B cell (primary cell): ENCODE measurements at regions not wholly inside any gene's neighbourhood (a gene's known extent, or its start where the extent isn't known, plus 50 kb on each side); places are given as distances from the start of the nearest gene placed in this dataset.

Source experiments
- ATAC-seq: fragments of 200-7000 bp; cut with Tn5 transposase; one replicate; pipeline ENCODE4 v1.10.0; 2021; ENCODE audit warnings: low read depth, mild to moderate bottlenecking, moderate number of reproducible peaks, moderate library complexity
- CTCF ChIA-PET: fragments of 350-600 bp; sonication (Branson Sonifier 250); formaldehyde crosslinking; loops from one replicate; lab custom pipeline; 2021; ENCODE audit warnings: antibody characterized with exemption, inconsistent platforms; lab: Charles Lee
- POLR2A ChIA-PET: fragments of 350-600 bp; sonication (Branson Sonifier 250); formaldehyde crosslinking; loops from one replicate; lab custom pipeline; 2021; ENCODE audit warnings: antibody characterized with exemption; lab: Charles Lee
- DNase-seq: peaks from one replicate; pipeline ENCODE4 v3.0.0; 2013
- H2AFZ ChIP-seq: 2 replicates; pipeline ENCODE4 v1.6.1; 2012; ENCODE audit warnings: mild to moderate bottlenecking, low read depth, low read length; ENCODE audit not compliant: insufficient read depth, poor library complexity, severe bottlenecking
- H3K27ac ChIP-seq, 2 donors: 1 replicate in 1 of 2; 2 replicates in 1 of 2; pipeline ENCODE4 v1.5.1; 2012 to 2013; ENCODE audit warnings: low read length in 2 of 2, mild to moderate bottlenecking in 2 of 2, moderate library complexity in 1 of 2
- H3K27me3 ChIP-seq, 4 experiments: fragments of 200-600 bp in 1 of 4; sonication (generic) in 1 of 4; replicated peaks in 1 of 4; 1 replicate in 2 of 4; 2 replicates in 2 of 4; pipeline versions ENCODE4 v1.6.1 to v1.7.0; 2013 to 2016; ENCODE audit warnings: low read length in 3 of 4, mild to moderate bottlenecking in 2 of 4, mixed read lengths in 1 of 4, moderate library complexity in 1 of 4; ENCODE audit not compliant: insufficient read depth in 4 of 4, control insufficient read depth in 3 of 4; ENCODE audit errors: control extremely low read depth in 1 of 4
- H3K36me3 ChIP-seq, 2 experiments: replicated peaks in 1 of 2; 1 replicate in 1 of 2; 2 replicates in 1 of 2; pipeline versions ENCODE4 v1.6.1 to v1.7.1; 2013; ENCODE audit warnings: low read length in 1 of 2; ENCODE audit not compliant: insufficient read depth in 2 of 2, control insufficient read depth in 1 of 2; ENCODE audit errors: control extremely low read depth in 1 of 2, extremely low read depth in 1 of 2
- H3K4me1 ChIP-seq, 2 donors: fragments of 200-600 bp in 1 of 2; sonication (generic) in 1 of 2; 1 replicate in 1 of 2; 2 replicates in 1 of 2; pipeline versions ENCODE4 v1.5.1 to v1.6.1; 2013 to 2017; ENCODE audit warnings: low read length in 2 of 2; ENCODE audit not compliant: control insufficient read depth in 2 of 2, insufficient read depth in 2 of 2
- H3K4me2 ChIP-seq: replicated peaks from 2 replicates; pipeline ENCODE3; 2012; ENCODE audit warnings: mild to moderate bottlenecking, low read depth, low read length; ENCODE audit not compliant: poor library complexity, severe bottlenecking
- H3K4me3 ChIP-seq, 5 experiments: fragments of 200-600 bp in 1 of 5; sonication (generic) in 1 of 5; 1 replicate in 3 of 5; 2 replicates in 2 of 5; pipeline versions ENCODE4 v1.5.1 to v1.7.0; 2011 to 2016; ENCODE audit warnings: low read length in 4 of 5, mild to moderate bottlenecking in 4 of 5, low read depth in 2 of 5, control low read depth in 1 of 5, moderate library complexity in 1 of 5; ENCODE audit not compliant: insufficient read depth in 1 of 5; ENCODE audit errors: control extremely low read depth in 1 of 5, extremely low read depth in 1 of 5
- H3K79me2 ChIP-seq: fragments of 200-600 bp; sonication (generic); one replicate; pipeline ENCODE4 v1.6.0; 2016; ENCODE audit warnings: low read length; ENCODE audit not compliant: control insufficient read depth, insufficient read depth
- H3K9ac ChIP-seq: fragments of 200-600 bp; sonication (generic); 2 replicates; pipeline ENCODE4 v1.6.1; 2017; ENCODE audit warnings: mild to moderate bottlenecking, low read length, moderate library complexity
- H3K9me3 ChIP-seq, 3 donors: one replicate each; pipeline versions ENCODE4 v1.6.1 to v1.7.1; 2013; ENCODE audit warnings: low read length in 2 of 3; ENCODE audit not compliant: control insufficient read depth in 2 of 3, insufficient read depth in 1 of 3; ENCODE audit errors: control extremely low read depth in 1 of 3
- H4K20me1 ChIP-seq: 2 replicates; pipeline ENCODE4 v1.6.0; 2012; ENCODE audit warnings: mild to moderate bottlenecking, low read length; ENCODE audit not compliant: insufficient read depth, control insufficient read depth, poor library complexity, severe bottlenecking
- H3K27ac Mint-ChIP-seq: one replicate; pipeline ENCODE4 v1.8.0; 2021; ENCODE audit warnings: mixed read lengths
- H3K27me3 Mint-ChIP-seq: one replicate; pipeline ENCODE4 v1.8.0; 2021; ENCODE audit warnings: mixed read lengths
- H3K4me1 Mint-ChIP-seq: one replicate; pipeline ENCODE4 v1.8.0; 2021; ENCODE audit warnings: mixed read lengths
- H3K4me3 Mint-ChIP-seq: one replicate; pipeline ENCODE4 v1.8.0; 2021; ENCODE audit warnings: mixed read lengths
- H3K9me3 Mint-ChIP-seq: one replicate; pipeline ENCODE4 v1.8.0; 2022; ENCODE audit warnings: mixed read lengths; ENCODE audit not compliant: insufficient read depth
- EZH2 ChIP-seq: IDR thresholded peaks from 2 replicates; pipeline ENCODE4 v1.6.1; 2012; ENCODE audit warnings: borderline replicate concordance, low read depth, mild to moderate bottlenecking, moderate library complexity, low read length; ENCODE audit not compliant: insufficient read depth, poor library complexity, severe bottlenecking
- WGBS: methylation state at CpG from one replicate; pipeline ENCODE4 v1.1.5; 2013; ENCODE audit warnings: missing lambda C conversion rate; ENCODE audit not compliant: insufficient coverage; 5-methylcytosine and 5-hydroxymethylcytosine counted together
- intact Hi-C: fragments of 100-400 bp; cut with micrococcal nuclease; formaldehyde crosslinking; loops from one replicate; pipeline ENCODE4 v1.10.0; 2022
- TF ChIP-seq, protein P1 (sequence below): fragments of 200-600 bp; IDR thresholded peaks from one replicate; pipeline ENCODE4 v1.8.0; 2022; ENCODE audit warnings: antibody characterized with exemption, mild to moderate bottlenecking

DNA sequence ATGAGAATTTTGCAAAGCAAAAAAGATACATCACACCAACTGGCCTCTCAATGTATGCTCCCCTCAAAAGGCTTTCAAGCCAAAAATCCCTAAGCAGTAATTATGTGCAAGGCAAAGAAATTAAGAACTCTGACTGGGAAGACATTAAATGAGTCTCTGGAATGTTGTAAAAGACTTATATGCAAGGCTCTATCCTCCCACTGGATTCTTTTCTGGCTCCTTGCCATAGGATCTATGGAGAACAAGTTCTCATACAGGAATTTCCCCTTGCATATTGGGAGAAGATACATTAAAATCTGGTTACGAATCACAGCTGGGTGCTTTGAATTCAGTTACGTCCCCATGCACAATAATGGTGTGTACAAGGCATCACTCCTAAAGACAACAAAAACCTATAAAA is 73.4 kb upstream of the ATL2 start:
- Mint-ChIP-seq H3K27me3 (peaks cover 6% of the 10 kb centered on the region), H3K4me3 (no peak overlapping the region), H3K27ac (no peak overlapping the region), H3K4me1 (no peaks in the 10 kb centered on the region), H3K9me3 (no peaks in the 10 kb centered on the region)
- H3K9ac ChIP-seq, result no peak overlapping the region
- H3K36me3 ChIP-seq, result no peaks in the 10 kb centered on the region
- no peaks in the 10 kb centered on the region for H3K79me2 ChIP-seq
- H3K4me3 ChIP-seq, result no peak overlapping the region
- H3K4me1 ChIP-seq, result no peaks in the 10 kb centered on the region
- H2AFZ ChIP-seq, result no peak overlapping the region
- no CpG with 5 or more reads among the region's 2 CpGs for WGBS
- H4K20me1 ChIP-seq, result no peaks in the 10 kb centered on the region
- H3K27ac ChIP-seq, result no peak overlapping the region
- no peaks in the 10 kb centered on the region for H3K9me3 ChIP-seq
- DNase-seq, result no peak
- ChIA-PET POLR2A (no interaction called here), CTCF (no interaction called here)
- H3K4me2 ChIP-seq, result no peak overlapping the region
- TF ChIP-seq, protein P1, sequence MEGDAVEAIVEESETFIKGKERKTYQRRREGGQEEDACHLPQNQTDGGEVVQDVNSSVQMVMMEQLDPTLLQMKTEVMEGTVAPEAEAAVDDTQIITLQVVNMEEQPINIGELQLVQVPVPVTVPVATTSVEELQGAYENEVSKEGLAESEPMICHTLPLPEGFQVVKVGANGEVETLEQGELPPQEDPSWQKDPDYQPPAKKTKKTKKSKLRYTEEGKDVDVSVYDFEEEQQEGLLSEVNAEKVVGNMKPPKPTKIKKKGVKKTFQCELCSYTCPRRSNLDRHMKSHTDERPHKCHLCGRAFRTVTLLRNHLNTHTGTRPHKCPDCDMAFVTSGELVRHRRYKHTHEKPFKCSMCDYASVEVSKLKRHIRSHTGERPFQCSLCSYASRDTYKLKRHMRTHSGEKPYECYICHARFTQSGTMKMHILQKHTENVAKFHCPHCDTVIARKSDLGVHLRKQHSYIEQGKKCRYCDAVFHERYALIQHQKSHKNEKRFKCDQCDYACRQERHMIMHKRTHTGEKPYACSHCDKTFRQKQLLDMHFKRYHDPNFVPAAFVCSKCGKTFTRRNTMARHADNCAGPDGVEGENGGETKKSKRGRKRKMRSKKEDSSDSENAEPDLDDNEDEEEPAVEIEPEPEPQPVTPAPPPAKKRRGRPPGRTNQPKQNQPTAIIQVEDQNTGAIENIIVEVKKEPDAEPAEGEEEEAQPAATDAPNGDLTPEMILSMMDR, result no peak
- no peak for TF ChIP-seq EZH2
- intact Hi-C loops, result no loop called here
- no peak for ATAC-seq
- H3K27me3 ChIP-seq, result peaks cover 0 to 2% (median 0%) of the 10 kb centered on the region in 4 experiments

- Mint-ChIP-seq H3K4me1 (no peaks in the 10 kb centered on the region), H3K27me3 (peaks cover 10% of the 10 kb centered on the region), H3K27ac (no peak overlapping the region), H3K9me3 (no peaks in the 10 kb centered on the region), H3K4me3 (no peak overlapping the region)
- Histone ChIP-seq H2AFZ (no peak overlapping the region), H3K9ac (no peak overlapping the region), H3K9me3 (no peaks in the 10 kb centered on the region), H3K4me2 (no peak overlapping the region), H3K4me1 (no peaks in the 10 kb centered on the region), H3K79me2 (no peaks in the 10 kb centered on the region), H3K27ac (no peak overlapping the region), H3K4me3 (no peak overlapping the region), H4K20me1 (no peaks in the 10 kb centered on the region), H3K27me3 (peaks cover 0 to 2% (median 0%) of the 10 kb centered on the region in 4 experiments), H3K36me3 (no peaks in the 10 kb centered on the region)
- ATAC-seq (no peak), DNase-seq (no peak)
- POLR2A ChIA-PET, result no interaction called here
- TF ChIP-seq, protein P1, result no peak
- TF ChIP-seq EZH2, result no peak
- WGBS, result 96% methylated on average over 2 of the region's 6 CpGs
- intact Hi-C loops, result no loop called here
- CTCF ChIA-PET, result interaction anchor here (0.9 to 1.2 kb wide), 2 partner anchors 132 to 133 kb away, joined by 3 read pairs; no protein-coding TSS in a partner anchor
Observed at GRCh38 chr2:38448692-38449410, 71.8 kb upstream of the ATL2 start.
